Amniotic epithelial cell (primary cell): ENCODE measurements at regions not wholly inside any gene's neighbourhood (a gene's known extent, or its start where the extent isn't known, plus 50 kb on each side); places are given as distances from the start of the nearest gene placed in this dataset.

ENCODE experiments used
- DNase-seq: peaks from one replicate; pipeline ENCODE4 v3.0.0-alpha.2; 2010; ENCODE audit warnings: low read depth

DNA sequence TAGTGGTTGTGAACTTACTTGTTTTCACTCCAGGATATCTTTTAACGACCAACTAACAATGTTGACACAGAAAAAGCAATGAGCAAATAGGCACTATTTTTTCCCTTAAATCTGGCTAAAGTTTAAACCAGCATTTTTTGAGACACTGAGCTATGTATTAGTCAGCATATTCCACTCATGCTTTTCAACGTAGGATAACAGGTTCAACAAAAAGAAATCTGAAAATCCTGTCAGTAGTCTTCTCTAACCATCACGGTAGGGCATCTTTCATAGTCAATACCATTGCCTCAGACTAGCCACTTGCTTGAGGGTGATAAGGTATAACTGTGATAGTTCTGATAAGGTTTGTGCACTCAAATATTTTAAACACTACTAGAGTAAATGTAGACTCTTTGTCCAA is 1177.3 kb upstream of the NUDT12 start:
- DNase-seq, result no peak

- no peak for DNase-seq
Measured at GRCh38 chr5:104739503-104739902, 1176.9 kb upstream of the NUDT12 start.

GRCh38 chr5:104736073-104736472 is 1173.5 kb upstream of the NUDT12 start:
- DNase-seq, result no peak

- no peak for DNase-seq
Measured at GRCh38 chr5:104734046-104734445, 1171.5 kb upstream of the NUDT12 start.

DNA sequence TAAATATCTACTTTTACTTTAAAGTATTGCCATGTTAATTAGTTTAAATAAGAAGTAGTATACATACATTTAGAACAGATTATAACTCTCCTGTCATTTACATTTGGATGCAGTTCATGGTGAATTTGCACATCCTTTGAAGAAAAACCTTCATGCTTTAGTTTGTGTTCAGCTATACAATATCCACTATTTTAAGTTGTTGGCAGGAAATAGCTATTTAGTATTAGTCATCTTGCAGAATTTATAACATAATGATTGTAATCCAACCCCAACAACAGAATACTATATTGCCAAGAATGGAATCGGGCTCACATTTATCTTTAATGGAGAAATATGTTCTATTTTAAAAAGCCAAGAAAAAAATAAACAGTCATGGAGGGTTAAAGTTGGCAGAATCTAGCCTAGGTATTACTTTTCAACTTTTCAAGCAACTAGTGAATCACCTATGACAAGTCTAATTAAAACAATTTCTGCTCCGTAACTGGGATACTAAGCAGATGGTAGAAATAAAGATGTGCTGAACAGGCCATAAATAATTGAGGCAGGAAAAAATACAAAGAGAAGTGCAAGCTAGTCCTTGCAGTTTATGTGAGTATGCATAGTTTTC is 1170.6 kb upstream of the NUDT12 start:
- DNase-seq, result peak; percentile 2

GRCh38 chr5:104731331-104731730 is 1168.7 kb upstream of the NUDT12 start:
- DNase-seq, result no peak

GRCh38 chr5:104708027-104708426 is 1145.4 kb upstream of the NUDT12 start:
- no peak for DNase-seq

DNA sequence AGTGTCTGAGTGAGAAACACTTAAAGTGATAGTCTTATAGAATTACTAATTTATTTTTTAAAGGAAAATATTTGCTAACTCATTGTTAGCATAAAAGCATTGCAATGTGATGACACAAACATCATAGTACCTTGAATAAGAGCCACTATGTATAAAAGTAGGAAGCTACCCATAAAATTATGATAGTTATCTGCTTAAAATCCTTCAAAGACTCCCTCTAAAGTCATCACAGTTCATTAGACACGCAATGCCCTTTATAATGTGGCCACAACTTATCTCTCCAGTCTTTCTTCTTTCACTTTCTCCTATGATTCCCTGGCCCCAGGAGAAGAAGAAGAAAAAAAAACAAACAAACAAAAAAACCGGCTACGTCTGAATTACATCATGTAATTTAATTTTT is 1144.0 kb upstream of the NUDT12 start:
- DNase-seq, result peak; percentile 1

- DNase-seq, result peak; percentile 1
Measured at GRCh38 chr5:104702212-104702611, 1139.6 kb upstream of the NUDT12 start.

DNA sequence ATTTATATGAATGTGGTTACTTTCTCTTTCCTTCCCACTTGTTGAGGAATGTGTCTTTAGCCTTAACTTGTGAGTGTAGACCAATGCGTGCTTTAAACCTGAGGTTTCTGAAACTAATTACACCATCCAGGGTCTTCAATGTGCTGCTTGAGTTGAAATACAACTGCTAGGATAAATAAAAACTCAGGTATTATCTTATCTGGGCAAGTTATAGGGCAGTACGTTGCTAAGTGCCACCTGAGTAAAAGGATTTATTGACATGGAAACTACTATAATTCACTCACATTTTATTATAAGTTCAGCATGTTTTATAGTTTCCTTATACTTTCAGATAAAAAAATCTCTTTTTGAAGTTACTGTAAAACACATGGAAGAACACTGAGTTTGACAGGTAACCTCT is 1136.8 kb upstream of the NUDT12 start:
- no peak for DNase-seq

DNA sequence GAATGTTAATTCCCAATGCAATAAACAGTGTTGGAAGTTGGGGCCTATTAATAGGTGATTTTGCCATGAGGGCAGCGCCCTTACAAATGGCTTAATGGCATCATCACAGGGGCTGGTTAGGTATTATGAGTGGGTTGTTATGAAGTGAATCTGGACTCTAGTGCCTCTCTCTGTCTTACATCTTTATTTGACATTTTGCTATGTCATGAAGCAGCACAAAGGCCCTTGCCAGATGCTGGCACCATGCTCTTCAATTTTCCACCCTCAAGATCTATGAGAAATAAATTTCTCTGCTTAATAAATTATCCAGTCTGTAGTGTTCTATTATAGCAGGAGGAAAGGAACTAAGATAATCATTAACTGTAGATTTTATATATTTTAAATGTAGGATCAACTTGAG is 1098.7 kb upstream of the NUDT12 start:
- DNase-seq, result no peak

- DNase-seq, result no peak
Measured at GRCh38 chr5:104659497-104659896, 1096.9 kb upstream of the NUDT12 start.

GRCh38 chr5:104652271-104652861 is 1089.8 kb upstream of the NUDT12 start:
- no peak for DNase-seq

GRCh38 chr5:104650313-104651055 is 1087.9 kb upstream of the NUDT12 start:
- no peak for DNase-seq

- DNase-seq, result no peak
Measured at GRCh38 chr5:104646416-104646815, 1083.8 kb upstream of the NUDT12 start.

DNA sequence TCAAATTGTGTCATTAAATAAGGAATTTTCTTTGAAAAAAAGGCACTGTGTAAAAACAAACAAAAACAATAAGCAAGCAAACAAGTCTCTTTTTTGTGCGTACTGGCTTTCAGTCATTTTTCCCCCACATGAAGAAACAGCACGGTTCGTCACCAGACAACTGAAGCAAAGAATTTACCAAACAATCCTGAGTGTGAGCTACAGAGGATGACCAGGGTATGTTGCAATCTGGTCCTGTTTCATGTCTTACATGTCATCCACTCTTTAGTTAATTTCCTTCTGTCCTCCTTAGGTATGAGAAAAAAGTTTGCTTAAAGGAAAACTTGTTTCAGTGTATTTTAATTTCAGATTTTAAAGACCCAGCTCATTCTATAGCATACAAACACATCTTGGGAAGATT is 1080.7 kb upstream of the NUDT12 start:
- DNase-seq, result peak; percentile 94

GRCh38 chr5:104635227-104635626 is 1072.6 kb upstream of the NUDT12 start:
- DNase-seq, result peak; percentile 78

- DNase-seq, result peak; percentile 23
Measured at GRCh38 chr5:104628911-104629310, 1066.3 kb upstream of the NUDT12 start.

GRCh38 chr5:104626122-104626521 is 1063.5 kb upstream of the NUDT12 start:
- no peak for DNase-seq

- DNase-seq, result no peak
Measured at GRCh38 chr5:104612005-104612404, 1049.4 kb upstream of the NUDT12 start.

DNA sequence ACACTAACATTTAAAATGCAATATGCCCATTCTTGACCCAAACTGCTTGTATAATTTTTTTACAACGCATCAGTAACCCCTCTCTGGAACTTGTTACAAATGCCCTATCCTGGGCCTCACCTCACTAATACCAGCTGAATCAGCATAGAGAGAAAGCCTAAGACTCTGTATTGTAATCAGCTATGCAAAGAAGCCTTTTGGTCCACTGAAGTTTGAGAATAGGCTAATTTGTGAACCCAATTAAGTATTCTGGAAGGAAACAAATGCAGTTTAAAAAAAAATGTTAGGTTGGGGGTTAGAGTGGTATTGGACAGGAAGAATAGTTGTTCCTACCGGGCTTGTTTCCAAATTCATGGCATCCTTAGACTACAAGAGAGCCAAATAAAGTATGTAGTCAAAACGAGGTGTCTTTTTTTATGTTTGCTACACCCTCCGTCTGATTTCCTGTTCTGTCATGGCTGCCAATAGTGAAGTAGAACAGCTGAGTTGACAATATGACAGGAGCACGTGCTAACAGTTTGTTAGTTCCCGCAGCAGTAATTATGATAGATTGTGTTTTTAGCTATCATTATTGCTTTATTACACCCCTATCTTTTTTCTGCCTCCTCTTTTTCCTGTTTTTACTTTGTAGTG is 1048.7 kb upstream of the NUDT12 start:
- DNase-seq, result no peak

GRCh38 chr5:104606258-104606829 is 1043.8 kb upstream of the NUDT12 start:
- DNase-seq, result no peak

DNA sequence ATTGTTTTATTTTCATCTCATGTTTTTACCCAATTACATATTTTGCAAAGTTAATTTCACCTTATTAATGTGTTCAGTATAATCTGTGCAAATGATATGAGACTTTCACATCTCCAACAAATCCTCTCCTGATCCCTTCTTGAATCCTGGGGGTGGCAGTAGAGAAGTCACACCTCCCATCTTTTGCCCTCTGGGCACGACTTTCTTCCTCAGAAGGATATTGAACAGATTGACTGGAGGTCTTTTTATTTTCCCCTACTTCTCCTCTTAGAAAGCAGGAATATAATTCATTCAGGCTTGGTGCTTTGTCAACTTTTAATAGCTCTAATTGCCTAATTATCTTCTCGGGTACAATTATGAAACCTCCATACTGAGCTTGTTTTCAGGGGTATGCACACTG is 1037.1 kb upstream of the NUDT12 start:
- DNase-seq, result no peak
